GM19025 (cell line): ENCODE measurements at regions not wholly inside any gene's neighbourhood (a gene's known extent, or its start where the extent isn't known, plus 50 kb on each side); places are given as distances from the start of the nearest gene placed in this dataset.

Source experiments
- ATAC-seq: cut with Tn5 transposase; IDR thresholded peaks from one replicate; pipeline ENCODE4 v1.9.1; 2021; ENCODE audit warnings: mild to moderate bottlenecking, low read depth, moderate library complexity; ENCODE audit not compliant: unreplicated experiment

GRCh38 chr3:187821616-187822317 is 76.5 kb upstream of the BCL6 start:
- ATAC-seq = no peak

GRCh38 chr3:187822402-187822801 is 77.1 kb upstream of the BCL6 start:
- ATAC-seq = no peak

- ATAC-seq = no peak
Measured at GRCh38 chr3:187823746-187824145, 78.5 kb upstream of the BCL6 start.

- no peak for ATAC-seq
Measured at GRCh38 chr3:187827723-187828122, 82.5 kb upstream of the BCL6 start.

GRCh38 chr3:187828579-187829452 is 83.5 kb upstream of the BCL6 start:
- ATAC-seq = peak; percentile 75

GRCh38 chr3:187830181-187830580 is 84.9 kb upstream of the BCL6 start:
- ATAC-seq = no peak

- ATAC-seq = no peak
Measured at GRCh38 chr3:187831125-187832051, 86.1 kb upstream of the BCL6 start.

GRCh38 chr3:187832202-187832601 is 86.9 kb upstream of the BCL6 start:
- ATAC-seq = no peak

- ATAC-seq = no peak
Measured at GRCh38 chr3:187833375-187833774, 88.1 kb upstream of the BCL6 start.

- no peak for ATAC-seq
Measured at GRCh38 chr3:187833799-187834578, 88.7 kb upstream of the BCL6 start.

GRCh38 chr3:187836823-187837770 is 91.8 kb upstream of the BCL6 start:
- no peak for ATAC-seq

GRCh38 chr3:187838016-187838540 is 92.8 kb upstream of the BCL6 start:
- ATAC-seq = no peak

GRCh38 chr3:187839422-187839821 is 94.2 kb upstream of the BCL6 start:
- ATAC-seq = no peak

GRCh38 chr3:187840856-187841255 is 95.6 kb upstream of the BCL6 start:
- ATAC-seq = no peak

GRCh38 chr3:187841560-187841959 is 96.3 kb upstream of the BCL6 start:
- no peak for ATAC-seq

- ATAC-seq = no peak
Measured at GRCh38 chr3:187843654-187844053, 98.4 kb upstream of the BCL6 start.

- no peak for ATAC-seq
Measured at GRCh38 chr3:187844708-187845107, 99.4 kb upstream of the BCL6 start.

- no peak for ATAC-seq
Measured at GRCh38 chr3:187845826-187846225, 100.6 kb upstream of the BCL6 start.

- no peak for ATAC-seq
Measured at GRCh38 chr3:187848401-187848800, 103.1 kb upstream of the BCL6 start.
